ENCODE measurements at regions not wholly inside any gene's neighbourhood (a gene's known extent, or its start where the extent isn't known, plus 50 kb on each side); places are given as distances from the start of the nearest gene placed in this dataset.

GRCh38 chr3:117657278-117657677 lies 947.7 kb downstream of the TUSC7 start:
- TF ChIP-seq CTCF (IDR thresholded peaks at IDR 0.05; ENCODE audit: borderline replicate concordance, extremely low read depth, insufficient read depth), result no peak
- Histone ChIP-seq H3K36me3 (ENCODE audit: control insufficient read depth in 2 of 3, insufficient read depth in 3 of 3, low read length in 3 of 3) (no peaks in the 10 kb centered on the region), H3K9ac (ENCODE audit: low read length in 3 of 3) (no peak overlapping the region), H3K27ac (ENCODE audit: low read depth in 2 of 2, low read length in 2 of 2) (no peak overlapping the region), H3K27me3 (ENCODE audit: control insufficient read depth, insufficient read depth, low read length) (no peaks in the 10 kb centered on the region), H3K9me3 (ENCODE audit: control insufficient read depth in 2 of 3, insufficient read depth in 1 of 3, low read length in 3 of 3) (peaks cover 0 to 3% (median 0%) of the 10 kb centered on the region in 3 donors), H3K4me3 (ENCODE audit: low read length in 3 of 3) (no peak overlapping the region), H3K4me1 (ENCODE audit: control insufficient read depth in 2 of 3, insufficient read depth in 2 of 3, low read depth in 1 of 3, low read length in 3 of 3) (no peaks in the 10 kb centered on the region)
- no peak for FAIRE-seq
- no peak for DNase-seq
- intact Hi-C loops (cut with DNase I), result no loop called here

GRCh38 chr3:117660941-117661817 lies 951.6 kb downstream of the TUSC7 start:
- H3K36me3 ChIP-seq (ENCODE audit: control insufficient read depth in 2 of 3, insufficient read depth in 3 of 3, low read length in 3 of 3), result no peaks in the 10 kb centered on the region
- no peaks in the 10 kb centered on the region for H3K27me3 ChIP-seq (ENCODE audit: control insufficient read depth, insufficient read depth, low read length)
- DNase-seq (no peak), FAIRE-seq (no peak)
- no peak for TF ChIP-seq CTCF (IDR thresholded peaks at IDR 0.05; ENCODE audit: borderline replicate concordance, extremely low read depth, insufficient read depth)
- H3K4me1 ChIP-seq (ENCODE audit: control insufficient read depth in 2 of 3, insufficient read depth in 2 of 3, low read depth in 1 of 3, low read length in 3 of 3), result no peaks in the 10 kb centered on the region
- no peak overlapping the region for H3K27ac ChIP-seq (ENCODE audit: low read depth in 2 of 2, low read length in 2 of 2)
- intact Hi-C loops (cut with DNase I), result no loop called here
- no peak overlapping the region for H3K9ac ChIP-seq (ENCODE audit: low read length in 3 of 3)
- no peak overlapping the region for H3K4me3 ChIP-seq (ENCODE audit: low read length in 3 of 3)
- H3K9me3 ChIP-seq (ENCODE audit: control insufficient read depth in 2 of 3, insufficient read depth in 1 of 3, low read length in 3 of 3), result no peaks in the 10 kb centered on the region

- no peak for TF ChIP-seq CTCF (IDR thresholded peaks at IDR 0.05; ENCODE audit: borderline replicate concordance, extremely low read depth, insufficient read depth)
- H3K9me3 ChIP-seq (ENCODE audit: control insufficient read depth in 2 of 3, insufficient read depth in 1 of 3, low read length in 3 of 3), result no peaks in the 10 kb centered on the region
- no peaks in the 10 kb centered on the region for H3K36me3 ChIP-seq (ENCODE audit: control insufficient read depth in 2 of 3, insufficient read depth in 3 of 3, low read length in 3 of 3)
- no peaks in the 10 kb centered on the region for H3K27me3 ChIP-seq (ENCODE audit: control insufficient read depth, insufficient read depth, low read length)
- H3K9ac ChIP-seq (ENCODE audit: low read length in 3 of 3), result no peak overlapping the region
- H3K27ac ChIP-seq (ENCODE audit: low read depth in 2 of 2, low read length in 2 of 2), result no peak overlapping the region
- no peaks in the 10 kb centered on the region for H3K4me1 ChIP-seq (ENCODE audit: control insufficient read depth in 2 of 3, insufficient read depth in 2 of 3, low read depth in 1 of 3, low read length in 3 of 3)
- intact Hi-C loops (cut with DNase I), result no loop called here
- DNase-seq (no peak), FAIRE-seq (no peak)
- H3K4me3 ChIP-seq (ENCODE audit: low read length in 3 of 3), result no peak overlapping the region
Observed at GRCh38 chr3:117661818-117662095, 952.2 kb downstream of the TUSC7 start.

- Histone ChIP-seq H3K9me3 (ENCODE audit: control insufficient read depth in 2 of 3, insufficient read depth in 1 of 3, low read length in 3 of 3) (no peaks in the 10 kb centered on the region), H3K4me1 (ENCODE audit: control insufficient read depth in 2 of 3, insufficient read depth in 2 of 3, low read depth in 1 of 3, low read length in 3 of 3) (no peaks in the 10 kb centered on the region), H3K36me3 (ENCODE audit: control insufficient read depth in 2 of 3, insufficient read depth in 3 of 3, low read length in 3 of 3) (no peaks in the 10 kb centered on the region), H3K9ac (ENCODE audit: low read length in 3 of 3) (no peak overlapping the region), H3K27ac (ENCODE audit: low read depth in 2 of 2, low read length in 2 of 2) (no peak overlapping the region), H3K27me3 (ENCODE audit: control insufficient read depth, insufficient read depth, low read length) (no peaks in the 10 kb centered on the region), H3K4me3 (ENCODE audit: low read length in 3 of 3) (no peak overlapping the region)
- peak in 1 of 5 donors; percentile 61 for DNase-seq
- intact Hi-C loops (cut with DNase I), result no loop called here
- TF ChIP-seq CTCF (IDR thresholded peaks at IDR 0.05; ENCODE audit: borderline replicate concordance, extremely low read depth, insufficient read depth), result no peak
- no peak for FAIRE-seq
Observed at GRCh38 chr3:117665296-117665695, 955.7 kb downstream of the TUSC7 start.

All from kidney (tissue), 13 donors.